K562 (cell line): ENCODE measurements at regions not wholly inside any gene's neighbourhood (a gene's known extent, or its start where the extent isn't known, plus 50 kb on each side); places are given as distances from the start of the nearest gene placed in this dataset.

Experiments
- CAMTA2 ChIP-seq: fragments of 250-450 bp; sonication (Bioruptor Pico); conservative IDR thresholded peaks from 2 replicates; pipeline ENCODE4 v1.5.1; 2022
- ELF1 ChIP-seq: fragments of 200-800 bp; sonication (Bioruptor generic); IDR thresholded peaks from 2 replicates; pipeline ENCODE4 v1.6.1; 2016; ENCODE audit warnings: missing genetic modification characterization, missing compliant biosample characterization
- GMEB1 ChIP-seq: fragments of 250-450 bp; sonication (Bioruptor Pico); IDR thresholded peaks from 2 replicates; pipeline ENCODE4 v1.4.0; 2020; ENCODE audit warnings: mild to moderate bottlenecking
- GTF2B ChIP-seq: IDR thresholded peaks from 2 replicates; pipeline ENCODE4 v1.6.1; 2011; ENCODE audit not compliant: insufficient read length; ENCODE audit errors: extremely low read depth
- HDAC3 ChIP-seq: fragments of 450-650 bp; IDR thresholded peaks from 2 replicates; pipeline ENCODE4 v1.6.1; 2018; ENCODE audit warnings: borderline replicate concordance, mild to moderate bottlenecking, moderate library complexity; ENCODE audit not compliant: partially characterized antibody
- ILK ChIP-seq: fragments of 450-650 bp; IDR thresholded peaks from 2 replicates; pipeline ENCODE4 v1.6.1; 2016; ENCODE audit warnings: missing genetic modification characterization, low read depth, mild to moderate bottlenecking, missing compliant biosample characterization, moderate library complexity, borderline replicate concordance
- RREB1 ChIP-seq: fragments of 250-450 bp; sonication (Bioruptor Pico); IDR thresholded peaks from 2 replicates; pipeline ENCODE4 v1.4.0; 2020
- SLC30A9 ChIP-seq: fragments of 250-450 bp; sonication (Bioruptor Pico); IDR thresholded peaks from 2 replicates; pipeline ENCODE4 v1.8.0; 2022; ENCODE audit warnings: mild to moderate bottlenecking, moderate library complexity
- TAF1 ChIP-seq: IDR thresholded peaks from 2 replicates; pipeline ENCODE4 v1.6.1; 2011; ENCODE audit warnings: mild to moderate bottlenecking, low read length, moderate library complexity; ENCODE audit not compliant: insufficient read depth, control insufficient read depth, severe bottlenecking; ENCODE audit errors: extremely low read depth
- TARDBP ChIP-seq: fragments of 450-650 bp; IDR thresholded peaks from 2 replicates; pipeline ENCODE4 v1.6.1; 2016
- TCFL5 ChIP-seq: fragments of 250-450 bp; sonication (Bioruptor Pico); conservative IDR thresholded peaks from 2 replicates; pipeline ENCODE4 v1.6.1; 2021; ENCODE audit warnings: mild to moderate bottlenecking, moderate library complexity, matching md5 sums
- ZNF316 ChIP-seq: fragments of 450-650 bp; IDR thresholded peaks from 2 replicates; pipeline ENCODE4 v1.6.1; 2016
- ZNF639 ChIP-seq, 2 experiments: fragments of 200-800 bp in 1 of 2; sonication (Bioruptor generic) in 1 of 2; sonication (generic) in 1 of 2; formaldehyde crosslinking in 1 of 2; IDR thresholded peaks in 1 of 2; conservative IDR thresholded peaks in 1 of 2; 2 replicates each; pipeline versions ENCODE4 v1.5.0 to v1.6.1; 2016 to 2020; ENCODE audit warnings: missing compliant biosample characterization in 1 of 2, missing genetic modification characterization in 1 of 2, missing genetic modification reagents in 1 of 2
- ZNF717 ChIP-seq: fragments of 250-450 bp; sonication (Bioruptor Pico); IDR thresholded peaks from 2 replicates; pipeline ENCODE4 v1.5.0; 2021
- TF ChIP-seq, protein P1 (sequence below): fragments of 250-450 bp; sonication (Bioruptor Pico); IDR thresholded peaks from 2 replicates; pipeline ENCODE4 v1.4.0; 2020; ENCODE audit warnings: mild to moderate bottlenecking, moderate library complexity

GRCh38 chr6:27688014-27688586 lies 215.2 kb upstream of the ZNF184 start (continued):
- TF ChIP-seq ZNF717 = no peak
- TF ChIP-seq, protein P1, sequence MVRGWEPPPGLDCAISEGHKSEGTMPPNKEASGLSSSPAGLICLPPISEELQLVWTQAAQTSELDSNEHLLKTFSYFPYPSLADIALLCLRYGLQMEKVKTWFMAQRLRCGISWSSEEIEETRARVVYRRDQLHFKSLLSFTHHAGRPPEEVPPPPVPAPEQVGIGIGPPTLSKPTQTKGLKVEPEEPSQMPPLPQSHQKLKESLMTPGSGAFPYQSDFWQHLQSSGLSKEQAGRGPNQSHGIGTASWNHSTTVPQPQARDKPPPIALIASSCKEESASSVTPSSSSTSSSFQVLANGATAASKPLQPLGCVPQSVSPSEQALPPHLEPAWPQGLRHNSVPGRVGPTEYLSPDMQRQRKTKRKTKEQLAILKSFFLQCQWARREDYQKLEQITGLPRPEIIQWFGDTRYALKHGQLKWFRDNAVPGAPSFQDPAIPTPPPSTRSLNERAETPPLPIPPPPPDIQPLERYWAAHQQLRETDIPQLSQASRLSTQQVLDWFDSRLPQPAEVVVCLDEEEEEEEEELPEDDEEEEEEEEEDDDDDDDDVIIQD (CRISPR knock-in tag) = no peak
- peak; percentile 52; the same call in 1 of the 2 replicates for TF ChIP-seq TARDBP
- TF ChIP-seq RREB1 (CRISPR knock-in tag) = no peak
- TF ChIP-seq HDAC3 = peak; percentile 51
- no peak for TF ChIP-seq SLC30A9 (CRISPR knock-in tag)
- TF ChIP-seq ZNF639 (CRISPR knock-in tag; conservative IDR thresholded peaks at IDR 0.05 in 1 of 2, IDR thresholded peaks at IDR 0.05 in 1 of 2) = no peak
- TF ChIP-seq ZNF316 = no peak
- TF ChIP-seq ILK (tag) = no peak
- TF ChIP-seq GMEB1 (CRISPR knock-in tag) = no peak
- peak; percentile 15 for TF ChIP-seq TAF1
- no peak for TF ChIP-seq TCFL5 (CRISPR knock-in tag)
- TF ChIP-seq CAMTA2 (CRISPR knock-in tag) = no peak
- no peak for TF ChIP-seq GTF2B
- no peak for TF ChIP-seq ELF1 (tag)
